Mucosa of descending colon (tissue), 3 donors: ENCODE measurements at regions not wholly inside any gene's neighbourhood (a gene's known extent, or its start where the extent isn't known, plus 50 kb on each side); places are given as distances from the start of the nearest gene placed in this dataset.

Experiments used
- ATAC-seq: fragments of 200-7000 bp; cut with Tn5 transposase; one replicate; pipeline ENCODE4 v1.9.1; 2020; ENCODE audit warnings: mild to moderate bottlenecking, moderate library complexity
- DNase-seq, 3 donors: peaks; one replicate each; pipeline ENCODE4 v3.0.0-alpha.2; 2020
- H3K36me3 ChIP-seq: fragments of 200-600 bp; one replicate; pipeline ENCODE4 v1.8.0; 2021; ENCODE audit warnings: low read depth, mild to moderate bottlenecking
- H3K4me1 ChIP-seq: fragments of 200-600 bp; one replicate; pipeline ENCODE4 v1.8.0; 2021; ENCODE audit warnings: low read depth, mild to moderate bottlenecking
- H3K4me3 ChIP-seq: fragments of 200-600 bp; one replicate; pipeline ENCODE4 v1.8.0; 2021; ENCODE audit warnings: mild to moderate bottlenecking
- H3K9me3 ChIP-seq: fragments of 200-600 bp; one replicate; pipeline ENCODE4 v1.8.0; 2021; ENCODE audit warnings: mild to moderate bottlenecking
- intact Hi-C, 2 donors: fragments of 100-400 bp; cut with DNase I in 1 of 2; cut with micrococcal nuclease in 1 of 2; formaldehyde crosslinking; loops; one replicate each; pipeline versions ENCODE4 v1.11.0 to v1.11.1; 2022; cut with DNase I, micrococcal nuclease
- TF ChIP-seq, protein P1 (sequence below): fragments of 200-600 bp; IDR thresholded peaks from one replicate; pipeline ENCODE4 v1.8.0; 2022; ENCODE audit warnings: antibody characterized with exemption, mild to moderate bottlenecking
- donor health status: DM: no; HTN: no; CAD: no; lungs with moderate emphysema.
- donor health status: DM: no; HTN: no; CAD: no.
- donor health status: DM: no; HTN: yes; CAD: no.

DNA sequence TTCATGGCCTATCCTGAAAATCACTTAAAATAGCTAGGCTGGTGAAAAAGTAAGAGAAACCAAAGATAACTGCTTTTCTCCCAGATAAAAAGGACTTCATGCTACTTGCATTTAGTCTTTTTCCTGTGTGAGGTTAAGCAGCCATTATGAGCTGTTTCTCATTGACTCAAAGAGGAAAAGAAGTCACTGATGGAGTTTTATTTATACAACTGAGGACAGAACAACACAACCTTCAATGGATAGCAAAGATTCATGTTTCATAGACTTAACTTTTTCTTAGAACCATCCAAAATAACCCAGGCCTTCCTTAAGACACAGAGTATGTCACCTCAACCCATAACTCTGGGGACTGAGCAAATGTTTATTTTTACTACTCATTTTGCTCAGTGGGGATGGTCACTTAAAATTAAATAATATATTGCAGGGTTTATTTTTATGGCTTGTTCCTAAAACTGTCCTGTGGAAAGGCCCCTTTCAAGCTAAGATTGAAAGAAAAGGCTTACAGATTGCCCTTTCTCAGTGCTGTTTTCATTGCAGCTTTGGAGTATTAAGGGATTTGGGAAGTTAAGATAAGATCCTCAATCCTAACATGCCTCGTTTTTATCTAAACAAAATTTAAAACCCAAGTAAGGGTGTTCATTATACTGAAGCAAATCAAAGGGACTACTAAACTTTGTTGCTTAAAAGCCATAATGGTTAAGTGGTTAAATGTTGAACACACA, 252.6 kb upstream of the MAD2L1 start:
- TF ChIP-seq, protein P1, sequence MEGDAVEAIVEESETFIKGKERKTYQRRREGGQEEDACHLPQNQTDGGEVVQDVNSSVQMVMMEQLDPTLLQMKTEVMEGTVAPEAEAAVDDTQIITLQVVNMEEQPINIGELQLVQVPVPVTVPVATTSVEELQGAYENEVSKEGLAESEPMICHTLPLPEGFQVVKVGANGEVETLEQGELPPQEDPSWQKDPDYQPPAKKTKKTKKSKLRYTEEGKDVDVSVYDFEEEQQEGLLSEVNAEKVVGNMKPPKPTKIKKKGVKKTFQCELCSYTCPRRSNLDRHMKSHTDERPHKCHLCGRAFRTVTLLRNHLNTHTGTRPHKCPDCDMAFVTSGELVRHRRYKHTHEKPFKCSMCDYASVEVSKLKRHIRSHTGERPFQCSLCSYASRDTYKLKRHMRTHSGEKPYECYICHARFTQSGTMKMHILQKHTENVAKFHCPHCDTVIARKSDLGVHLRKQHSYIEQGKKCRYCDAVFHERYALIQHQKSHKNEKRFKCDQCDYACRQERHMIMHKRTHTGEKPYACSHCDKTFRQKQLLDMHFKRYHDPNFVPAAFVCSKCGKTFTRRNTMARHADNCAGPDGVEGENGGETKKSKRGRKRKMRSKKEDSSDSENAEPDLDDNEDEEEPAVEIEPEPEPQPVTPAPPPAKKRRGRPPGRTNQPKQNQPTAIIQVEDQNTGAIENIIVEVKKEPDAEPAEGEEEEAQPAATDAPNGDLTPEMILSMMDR = no peak
- ATAC-seq = no peak
- Histone ChIP-seq H3K4me3 (no peak overlapping the region), H3K9me3 (no peaks in the 10 kb centered on the region), H3K36me3 (no peaks in the 10 kb centered on the region), H3K4me1 (no peaks in the 10 kb centered on the region)
- no peak for DNase-seq
- intact Hi-C loops = no loop called here

DNA sequence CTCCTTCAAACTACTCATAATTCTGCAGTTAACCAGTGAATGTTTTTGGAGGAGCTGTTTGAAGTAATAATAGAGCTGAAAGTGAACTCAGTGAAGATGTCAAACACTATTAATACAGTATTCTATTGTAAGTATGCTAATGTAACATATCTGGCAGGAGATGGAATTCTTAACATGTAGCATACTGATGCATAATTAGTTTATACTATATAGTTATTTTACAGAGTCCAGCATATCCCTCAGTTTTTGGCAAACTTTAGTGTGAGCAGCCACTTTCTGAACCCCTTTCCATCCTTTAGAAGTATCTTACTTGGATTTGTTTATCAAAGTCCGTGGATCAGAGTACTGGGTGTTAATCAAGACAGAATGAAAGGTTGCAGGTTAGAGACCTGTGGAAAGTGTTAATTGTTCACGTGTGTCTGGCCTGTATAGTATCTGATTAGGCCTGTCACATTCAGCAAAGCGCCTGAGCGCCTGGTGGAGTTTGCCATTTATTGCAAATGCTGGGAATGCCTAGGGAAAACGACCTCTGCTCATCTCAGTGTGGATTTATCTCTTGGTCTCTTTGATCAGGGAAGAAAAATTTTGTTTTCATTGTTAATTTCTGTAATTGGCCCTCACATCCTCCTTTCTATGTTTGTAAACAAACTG, 251.7 kb upstream of the MAD2L1 start:
- Histone ChIP-seq H3K4me3 (no peak overlapping the region), H3K36me3 (no peaks in the 10 kb centered on the region), H3K9me3 (no peaks in the 10 kb centered on the region), H3K4me1 (no peaks in the 10 kb centered on the region)
- no peak for DNase-seq
- intact Hi-C loops = no loop called here
- ATAC-seq = no peak
- TF ChIP-seq, protein P1 = no peak

DNA sequence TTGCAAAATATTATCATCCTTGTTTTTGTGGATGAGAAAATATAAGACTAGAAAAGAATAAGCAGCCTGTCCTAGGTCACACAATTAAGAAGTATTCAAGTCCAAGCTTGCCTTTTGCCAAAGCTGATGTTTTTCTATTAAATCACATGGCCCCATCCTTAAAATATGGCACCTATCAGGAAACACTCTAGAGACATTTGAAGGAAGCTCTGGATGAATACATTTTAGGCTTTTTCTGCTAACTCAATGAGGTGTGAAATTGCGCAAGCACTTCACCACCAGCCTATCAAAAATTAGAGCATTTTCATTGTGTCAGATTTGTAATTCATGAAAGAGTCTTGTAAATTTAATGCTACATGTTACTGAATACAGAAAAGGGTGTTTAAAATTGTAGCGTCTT, 251.1 kb upstream of the MAD2L1 start:
- H3K4me1 ChIP-seq = no peaks in the 10 kb centered on the region
- DNase-seq (no peak), ATAC-seq (no peak)
- intact Hi-C loops = no loop called here
- TF ChIP-seq, protein P1 = no peak
- H3K36me3 ChIP-seq = no peaks in the 10 kb centered on the region
- H3K9me3 ChIP-seq = no peaks in the 10 kb centered on the region
- H3K4me3 ChIP-seq = no peak overlapping the region

DNA sequence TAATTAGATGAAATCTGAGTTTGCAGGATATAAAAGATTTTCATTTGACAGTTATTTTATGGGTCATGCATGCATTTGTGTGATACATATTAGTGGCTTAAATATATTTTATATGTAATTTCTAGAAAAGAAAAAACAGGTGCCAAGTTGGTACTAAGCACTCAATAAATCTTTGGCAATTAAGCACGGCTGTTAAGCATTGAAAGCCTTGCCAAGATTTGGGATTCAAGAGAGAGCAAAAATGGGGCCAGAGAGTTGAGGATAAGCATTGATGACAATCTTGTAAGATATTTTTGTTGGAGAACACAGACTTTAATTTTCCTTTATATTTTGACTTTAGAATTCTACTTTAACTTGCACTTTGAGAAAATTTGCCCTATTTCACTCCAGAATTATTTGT, 249.8 kb upstream of the MAD2L1 start:
- no peak for ATAC-seq
- Histone ChIP-seq H3K4me3 (no peak overlapping the region), H3K36me3 (no peaks in the 10 kb centered on the region), H3K4me1 (no peaks in the 10 kb centered on the region), H3K9me3 (no peaks in the 10 kb centered on the region)
- intact Hi-C loops = no loop called here
- TF ChIP-seq, protein P1 = no peak
- DNase-seq = no peak

DNA sequence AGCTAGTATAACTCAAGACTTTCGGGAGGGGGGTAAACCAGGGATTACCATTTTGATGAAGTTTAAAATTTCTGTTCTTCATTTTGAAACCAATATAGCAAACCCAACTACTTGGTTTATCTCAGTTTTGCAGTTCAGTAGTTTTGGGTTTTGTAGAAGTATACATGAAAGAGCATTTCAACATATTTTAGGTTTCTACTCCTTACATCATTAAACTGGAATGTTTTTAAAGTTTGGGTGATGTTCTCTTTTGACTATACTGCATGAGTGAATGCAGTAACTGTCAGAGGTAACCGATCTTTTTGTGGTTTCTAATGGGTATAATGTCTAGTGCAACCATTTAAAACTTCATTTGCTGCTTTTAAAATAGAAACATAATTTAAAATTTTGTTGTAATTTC, 248.3 kb upstream of the MAD2L1 start:
- TF ChIP-seq, protein P1 = no peak

More for the DNA sequence above, 248.3 kb upstream of the MAD2L1 start:
- DNase-seq (no peak), ATAC-seq (no peak)
- Histone ChIP-seq H3K4me1 (no peaks in the 10 kb centered on the region), H3K9me3 (no peaks in the 10 kb centered on the region), H3K36me3 (no peaks in the 10 kb centered on the region), H3K4me3 (no peak overlapping the region)
- intact Hi-C loops = no loop called here
